Epidermal melanocyte (primary cell): ENCODE measurements at regions not wholly inside any gene's neighbourhood (a gene's known extent, or its start where the extent isn't known, plus 50 kb on each side); places are given as distances from the start of the nearest gene placed in this dataset.

Experiments used
- DNase-seq: peaks from one replicate; pipeline ENCODE4 v3.0.0; 2011; ENCODE audit warnings: low spot score; ENCODE audit not compliant: insufficient read length

GRCh38 chr5:89280103-89281037 lies 397.4 kb upstream of the MEF2C start:
- no peak for DNase-seq

GRCh38 chr5:89279391-89280036 lies 396.5 kb upstream of the MEF2C start:
- no peak for DNase-seq

GRCh38 chr5:89277816-89278215 lies 394.8 kb upstream of the MEF2C start:
- DNase-seq = no peak

- no peak for DNase-seq
These were observed 393.8 kb upstream of the MEF2C start for GRCh38 chr5:89276566-89277305.

GRCh38 chr5:89275066-89275855 lies 392.3 kb upstream of the MEF2C start:
- no peak for DNase-seq

- DNase-seq = no peak
These were observed 390.3 kb upstream of the MEF2C start for GRCh38 chr5:89273289-89273688.

GRCh38 chr5:89270901-89271300 lies 387.9 kb upstream of the MEF2C start:
- no peak for DNase-seq

- DNase-seq = no peak
These were observed 386.7 kb upstream of the MEF2C start for GRCh38 chr5:89269721-89270120.

- no peak for DNase-seq
These were observed 385.5 kb upstream of the MEF2C start for GRCh38 chr5:89268460-89268859.

- DNase-seq = no peak
These were observed 384.8 kb upstream of the MEF2C start for GRCh38 chr5:89267788-89268187.

GRCh38 chr5:89265511-89266179 lies 382.7 kb upstream of the MEF2C start:
- no peak for DNase-seq

- no peak for DNase-seq
These were observed 380.9 kb upstream of the MEF2C start for GRCh38 chr5:89263846-89264245.

GRCh38 chr5:89262030-89262429 lies 379.0 kb upstream of the MEF2C start:
- no peak for DNase-seq

- DNase-seq = no peak
These were observed 377.3 kb upstream of the MEF2C start for GRCh38 chr5:89260254-89260653.

- DNase-seq = no peak
These were observed 373.0 kb upstream of the MEF2C start for GRCh38 chr5:89255845-89256463.

GRCh38 chr5:89253666-89254352 lies 370.8 kb upstream of the MEF2C start:
- no peak for DNase-seq

- no peak for DNase-seq
These were observed 363.9 kb upstream of the MEF2C start for GRCh38 chr5:89246864-89247263.

GRCh38 chr5:89246252-89246651 lies 363.3 kb upstream of the MEF2C start:
- no peak for DNase-seq

- no peak for DNase-seq
These were observed 360.6 kb upstream of the MEF2C start for GRCh38 chr5:89243611-89244010.

- no peak for DNase-seq
These were observed 358.2 kb upstream of the MEF2C start for GRCh38 chr5:89241186-89241585.
